T-cell (primary cell): ENCODE measurements at regions not wholly inside any gene's neighbourhood (a gene's known extent, or its start where the extent isn't known, plus 50 kb on each side); places are given as distances from the start of the nearest gene placed in this dataset.
"Not testable (repeated sequence)": the region's sequence is repeated elsewhere in the genome, so short reads cannot be mapped to it uniquely, and the experiment has no call there.

ENCODE experiments used
- ATAC-seq, 4 experiments: fragments of 200-7000 bp in 3 of 4; fragments of 150-1000 bp in 1 of 4; cut with Tn5 transposase; replicated peaks in 1 of 4; 1 replicate in 3 of 4; 2 replicates in 1 of 4; pipeline ENCODE4 v1.10.0; 2021; ENCODE audit warnings: moderate library complexity in 3 of 4, mild to moderate bottlenecking in 2 of 4, moderate number of reproducible peaks in 1 of 4
- CTCF ChIA-PET, 2 donors: fragments of 300-600 bp; sonication (Branson Sonifier 250); formaldehyde crosslinking; loops; one replicate each; lab custom pipeline; 2022; ENCODE audit warnings: antibody characterized with exemption in 2 of 2; lab: Charles Lee
- POLR2A ChIA-PET, 2 donors: fragments of 300-600 bp; sonication (Branson Sonifier 250); formaldehyde crosslinking; loops; one replicate each; lab custom pipeline; 2022; ENCODE audit warnings: antibody characterized with exemption in 2 of 2; lab: Charles Lee
- DNase-seq, 35 experiments: peaks; one replicate each; pipeline versions ENCODE4 v3.0.0 to v3.0.0-alpha.2; 2013 to 2023
- H3K27ac ChIP-seq: one replicate; pipeline ENCODE4 v1.5.1; 2013; ENCODE audit warnings: low read length
- H3K27me3 ChIP-seq, 2 experiments: replicated peaks in 1 of 2; 1 replicate in 1 of 2; 2 replicates in 1 of 2; pipeline versions ENCODE4 v1.6.1 to v1.7.0; 2013; ENCODE audit warnings: low read length in 1 of 2, mixed read lengths in 1 of 2; ENCODE audit not compliant: control insufficient read depth in 2 of 2, insufficient read depth in 2 of 2; ENCODE audit errors: extremely low read depth in 1 of 2
- H3K36me3 ChIP-seq, 2 donors: 1 replicate in 1 of 2; 2 replicates in 1 of 2; pipeline versions ENCODE4 v1.6.1 to v1.7.0; 2013; ENCODE audit warnings: low read length in 1 of 2; ENCODE audit not compliant: control insufficient read depth in 2 of 2, insufficient read depth in 1 of 2; ENCODE audit errors: extremely low read depth in 1 of 2
- H3K4me1 ChIP-seq, 2 experiments: 1 replicate in 1 of 2; 2 replicates in 1 of 2; pipeline versions ENCODE4 v1.6.1 to v1.7.0; 2013; ENCODE audit warnings: low read length in 2 of 2, mixed read lengths in 1 of 2; ENCODE audit not compliant: insufficient read depth in 2 of 2, control insufficient read depth in 1 of 2; ENCODE audit errors: extremely low read depth in 1 of 2
- H3K4me3 ChIP-seq, 2 donors: 1 replicate in 1 of 2; 2 replicates in 1 of 2; pipeline versions ENCODE4 v1.5.1 to v1.7.0; 2013; ENCODE audit warnings: mild to moderate bottlenecking in 2 of 2, low read length in 1 of 2, moderate library complexity in 1 of 2; ENCODE audit not compliant: control insufficient read depth in 1 of 2; ENCODE audit errors: extremely low read depth in 1 of 2
- H3K9me3 ChIP-seq: 2 replicates; pipeline ENCODE4 v1.7.0; 2013
- H3K27ac Mint-ChIP-seq, 2 donors: one replicate each; pipeline ENCODE4 v1.8.0; 2020 to 2021; ENCODE audit warnings: mild to moderate bottlenecking in 2 of 2, mixed read lengths in 2 of 2
- H3K27me3 Mint-ChIP-seq, 2 donors: one replicate each; pipeline ENCODE4 v1.8.0; 2021 to 2022; ENCODE audit warnings: mixed read lengths in 2 of 2
- H3K36me3 Mint-ChIP-seq: one replicate; pipeline ENCODE4 v1.8.0; 2021; ENCODE audit warnings: mixed read lengths
- H3K4me1 Mint-ChIP-seq, 3 donors: one replicate each; pipeline ENCODE4 v1.8.0; 2020 to 2022; ENCODE audit warnings: mixed read lengths in 3 of 3, mild to moderate bottlenecking in 1 of 3
- H3K4me3 Mint-ChIP-seq, 3 donors: one replicate each; pipeline ENCODE4 v1.8.0; 2020 to 2022; ENCODE audit warnings: mild to moderate bottlenecking in 3 of 3, mixed read lengths in 3 of 3, moderate library complexity in 3 of 3
- H3K9me3 Mint-ChIP-seq, 3 donors: one replicate each; pipeline ENCODE4 v1.8.0; 2020 to 2022; ENCODE audit warnings: mixed read lengths in 3 of 3
- WGBS: methylation state at CpG from one replicate; pipeline ENCODE4 v1.1.5; 2013; ENCODE audit warnings: missing lambda C conversion rate; ENCODE audit not compliant: insufficient coverage; 5-methylcytosine and 5-hydroxymethylcytosine counted together

DNA sequence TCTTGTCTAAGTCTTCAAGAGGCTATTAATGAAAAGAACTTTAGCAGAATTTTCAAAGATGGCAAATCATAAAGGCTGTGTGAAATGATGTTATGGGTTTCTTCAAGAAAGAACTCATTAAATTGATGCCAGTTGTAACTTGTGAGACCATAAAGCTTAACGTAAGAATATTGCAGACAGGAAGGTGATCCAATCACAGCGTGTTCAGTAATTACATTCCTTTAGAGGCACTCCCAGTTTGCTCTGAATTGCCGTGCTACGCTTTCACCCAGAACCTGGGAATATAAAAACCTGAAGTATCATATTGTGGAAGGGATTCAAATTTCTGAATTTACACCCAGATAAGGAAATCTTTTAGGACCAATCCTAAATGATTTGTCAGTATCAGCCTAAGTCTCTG is 64.1 kb upstream of the ITGB1 start:
- POLR2A ChIA-PET: interaction anchor here in 1 of 2 donors (0.7 kb wide), 1 partner anchor 66 kb away, joined by 16 read pairs; no protein-coding TSS in a partner anchor
- no peak overlapping the region for H3K4me3 Mint-ChIP-seq

DNA sequence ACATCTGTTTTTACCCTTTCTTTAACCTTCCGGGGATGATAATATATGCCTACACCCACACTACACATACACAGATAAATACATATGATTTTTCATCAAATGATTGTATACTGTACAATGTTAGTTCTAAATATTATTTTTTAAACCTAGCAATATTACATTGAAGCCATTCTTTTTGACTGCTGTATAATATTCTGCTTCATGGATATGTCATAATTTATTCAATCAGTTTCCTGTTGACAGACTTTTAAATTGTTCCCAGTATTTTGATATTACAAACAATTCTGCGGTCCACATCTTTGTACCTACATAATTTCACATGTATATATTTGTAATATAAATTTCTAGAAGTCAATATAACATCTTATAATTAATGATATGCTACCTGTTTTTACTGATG is 59.0 kb upstream of the ITGB1 start:
- ATAC-seq (no peak), DNase-seq (no peak)
- ChIA-PET CTCF (no interaction called here), POLR2A (no interaction called here)
- Histone ChIP-seq H3K27me3 (no peaks in the 10 kb centered on the region), H3K9me3 (no peaks in the 10 kb centered on the region), H3K27ac (no peak overlapping the region), H3K4me1 (peaks cover 0 to 4% of the 10 kb centered on the region in 2 experiments), H3K36me3 (no peaks in the 10 kb centered on the region), H3K4me3 (no peak overlapping the region)
- Mint-ChIP-seq H3K27me3 (no peaks in the 10 kb centered on the region), H3K4me1 (peaks cover 2 to 18% (median 3%) of the 10 kb centered on the region in 3 donors), H3K36me3 (peaks cover 3% of the 10 kb centered on the region), H3K9me3 (no peaks in the 10 kb centered on the region), H3K27ac (no peak overlapping the region), H3K4me3 (no peak overlapping the region)
- WGBS: no CpG with 5 or more reads among the region's 2 CpGs

More for the DNA sequence above, 64.1 kb upstream of the ITGB1 start:
- H3K4me1 Mint-ChIP-seq: peaks cover 25 to 30% (median 26%) of the 10 kb centered on the region in 3 donors
- H3K9me3 ChIP-seq: no peaks in the 10 kb centered on the region
- no peak overlapping the region for H3K27ac Mint-ChIP-seq
- H3K36me3 ChIP-seq: no peaks in the 10 kb centered on the region
- DNase-seq: no peak
- no peak overlapping the region for H3K4me3 ChIP-seq
- peaks cover 3% of the 10 kb centered on the region for H3K36me3 Mint-ChIP-seq
- H3K27me3 Mint-ChIP-seq: no peaks in the 10 kb centered on the region
- no peak for ATAC-seq
- 100% methylated on average over 2 of the region's 4 CpGs for WGBS
- peaks cover 2 to 17% of the 10 kb centered on the region in 2 experiments for H3K4me1 ChIP-seq
- H3K27ac ChIP-seq: no peak overlapping the region
- H3K9me3 Mint-ChIP-seq: no peaks in the 10 kb centered on the region
- H3K27me3 ChIP-seq: no peaks in the 10 kb centered on the region
- CTCF ChIA-PET: no interaction called here

DNA sequence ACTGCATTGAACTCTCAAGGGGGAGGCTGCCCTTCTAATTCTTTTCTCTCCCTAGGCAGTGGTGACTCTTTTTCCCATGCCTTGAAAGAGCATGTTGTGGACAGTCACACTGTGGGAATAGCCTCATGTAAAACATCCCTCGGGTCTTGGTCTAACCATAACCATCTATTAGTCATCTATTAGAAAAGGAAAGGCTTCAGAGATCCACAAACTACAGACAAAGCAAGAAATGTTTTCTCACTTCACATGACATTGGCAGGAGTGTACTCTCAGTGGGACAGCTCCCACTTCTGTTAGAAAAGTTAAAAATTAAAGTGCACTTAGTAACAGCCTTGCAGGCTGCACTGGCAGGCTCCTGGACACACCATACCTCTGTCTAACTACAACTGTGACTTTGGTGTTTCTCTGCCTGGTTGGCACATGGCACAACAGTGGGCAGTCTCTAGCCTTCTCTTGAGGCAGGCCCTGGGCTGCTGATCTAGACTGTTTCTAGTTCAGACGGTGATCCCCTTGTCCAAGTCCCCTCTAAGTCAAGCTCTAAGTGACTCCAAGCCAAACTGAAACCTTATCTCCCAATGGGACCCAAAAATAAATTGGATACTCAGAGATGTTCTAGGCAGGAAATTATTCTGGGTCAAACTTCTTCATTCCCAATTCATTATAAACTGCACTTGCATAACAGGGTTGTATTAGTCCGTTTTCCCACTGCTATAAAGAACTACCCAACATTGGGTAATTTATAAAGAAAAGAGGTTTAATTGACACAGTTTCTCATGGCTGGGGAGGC is 57.9 kb upstream of the ITGB1 start:
- no peak for ATAC-seq
- ChIA-PET CTCF (no interaction called here), POLR2A (interaction anchor here in 1 of 2 donors (0.6 to 0.9 kb wide), 3 partner anchors 8 to 981 kb away, joined by 3 to 5 read pairs (median 4); no protein-coding TSS in a partner anchor)
- no peak overlapping the region for H3K4me3 ChIP-seq
- peaks cover 0 to 8% of the 10 kb centered on the region in 2 experiments for H3K4me1 ChIP-seq
- no peaks in the 10 kb centered on the region for H3K27me3 Mint-ChIP-seq
- peaks cover 3 to 27% (median 12%) of the 10 kb centered on the region in 3 donors for H3K4me1 Mint-ChIP-seq
- no peak overlapping the region for H3K4me3 Mint-ChIP-seq
- H3K27ac ChIP-seq: no peak overlapping the region
- no peak for DNase-seq
- H3K36me3 Mint-ChIP-seq: peaks cover 3% of the 10 kb centered on the region
- peak overlapping the region; percentile 56 to 84 for H3K27ac Mint-ChIP-seq
- no peaks in the 10 kb centered on the region for H3K36me3 ChIP-seq
- no CpG with 5 or more reads among the region's 3 CpGs for WGBS
- no peaks in the 10 kb centered on the region for H3K9me3 Mint-ChIP-seq
- H3K9me3 ChIP-seq: no peaks in the 10 kb centered on the region
- no peaks in the 10 kb centered on the region for H3K27me3 ChIP-seq

DNA sequence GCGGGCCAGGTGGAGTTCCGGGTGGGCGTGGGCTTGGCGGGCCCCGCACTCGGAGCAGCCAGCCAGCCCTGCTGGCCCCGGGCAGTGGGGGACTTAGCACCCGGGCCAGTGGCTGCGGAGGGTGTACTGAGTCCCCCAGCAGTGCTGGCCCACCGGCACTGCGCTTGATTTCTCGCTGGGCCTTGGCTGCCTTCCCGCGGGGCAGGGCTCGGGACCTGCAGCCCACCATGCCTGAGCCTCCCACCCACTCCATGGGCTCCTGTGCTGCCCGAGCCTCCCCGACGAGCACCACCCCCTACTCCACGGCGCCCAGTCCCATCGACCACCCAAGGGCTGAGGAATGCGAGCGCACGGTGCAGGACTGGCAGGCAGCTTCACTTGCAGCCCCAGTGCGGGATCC is 55.3 kb upstream of the ITGB1 start:
- H3K27me3 Mint-ChIP-seq, CTCF ChIA-PET, H3K9me3 Mint-ChIP-seq, ATAC-seq, H3K27ac ChIP-seq, H3K4me3 ChIP-seq, H3K27me3 ChIP-seq, H3K4me3 Mint-ChIP-seq, H3K27ac Mint-ChIP-seq, H3K36me3 ChIP-seq, H3K9me3 ChIP-seq, H3K36me3 Mint-ChIP-seq, DNase-seq, POLR2A ChIA-PET: not testable (repeated sequence)
- H3K4me1 Mint-ChIP-seq: peaks cover 26 to 53% (median 37%) of the 10 kb centered on the region in 3 donors
- H3K4me1 ChIP-seq: peaks cover 20 to 29% of the 10 kb centered on the region in 2 experiments
- no CpG with 5 or more reads among the region's 25 CpGs for WGBS

DNA sequence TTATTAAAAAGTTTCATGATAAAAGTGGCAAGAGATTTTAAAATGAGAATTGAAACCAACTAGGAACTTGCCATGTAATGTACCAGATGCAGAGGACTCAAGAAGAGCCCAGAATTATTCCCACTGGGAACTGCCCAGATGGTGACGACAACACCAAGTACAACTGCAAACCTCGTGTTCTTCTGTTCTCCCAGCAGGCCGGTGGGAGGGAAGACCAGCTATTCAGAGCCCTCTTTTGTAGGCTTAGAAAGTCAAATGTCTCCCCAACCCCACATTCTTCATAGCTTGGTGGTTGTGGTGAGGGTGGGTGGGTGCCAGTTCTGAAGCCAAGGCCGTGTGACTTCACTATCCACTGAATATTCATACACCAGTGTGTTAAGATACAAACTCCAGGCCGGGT is 54.3 kb upstream of the ITGB1 start:
- H3K9me3 Mint-ChIP-seq: no peaks in the 10 kb centered on the region
- Histone ChIP-seq H3K4me3 (no peak overlapping the region), H3K27ac (no peak overlapping the region), H3K4me1 (peaks cover 20 to 32% of the 10 kb centered on the region in 2 experiments), H3K27me3 (no peaks in the 10 kb centered on the region), H3K9me3 (no peaks in the 10 kb centered on the region), H3K36me3 (no peaks in the 10 kb centered on the region)
- ATAC-seq (no peak), DNase-seq (no peak)
- no peak overlapping the region for H3K4me3 Mint-ChIP-seq
- CTCF ChIA-PET: no interaction called here
- 75% methylated on average over 1 of the region's 5 CpGs for whole genome bisulfite sequencing
- POLR2A ChIA-PET: no interaction called here
- H3K4me1 Mint-ChIP-seq: peaks cover 26 to 57% (median 39%) of the 10 kb centered on the region in 3 donors
- H3K27ac Mint-ChIP-seq: peak overlapping the region; percentile 0 to 46
- H3K27me3 Mint-ChIP-seq: peaks cover 0 to 5% of the 10 kb centered on the region in 2 donors
- H3K36me3 Mint-ChIP-seq: no peaks in the 10 kb centered on the region

DNA sequence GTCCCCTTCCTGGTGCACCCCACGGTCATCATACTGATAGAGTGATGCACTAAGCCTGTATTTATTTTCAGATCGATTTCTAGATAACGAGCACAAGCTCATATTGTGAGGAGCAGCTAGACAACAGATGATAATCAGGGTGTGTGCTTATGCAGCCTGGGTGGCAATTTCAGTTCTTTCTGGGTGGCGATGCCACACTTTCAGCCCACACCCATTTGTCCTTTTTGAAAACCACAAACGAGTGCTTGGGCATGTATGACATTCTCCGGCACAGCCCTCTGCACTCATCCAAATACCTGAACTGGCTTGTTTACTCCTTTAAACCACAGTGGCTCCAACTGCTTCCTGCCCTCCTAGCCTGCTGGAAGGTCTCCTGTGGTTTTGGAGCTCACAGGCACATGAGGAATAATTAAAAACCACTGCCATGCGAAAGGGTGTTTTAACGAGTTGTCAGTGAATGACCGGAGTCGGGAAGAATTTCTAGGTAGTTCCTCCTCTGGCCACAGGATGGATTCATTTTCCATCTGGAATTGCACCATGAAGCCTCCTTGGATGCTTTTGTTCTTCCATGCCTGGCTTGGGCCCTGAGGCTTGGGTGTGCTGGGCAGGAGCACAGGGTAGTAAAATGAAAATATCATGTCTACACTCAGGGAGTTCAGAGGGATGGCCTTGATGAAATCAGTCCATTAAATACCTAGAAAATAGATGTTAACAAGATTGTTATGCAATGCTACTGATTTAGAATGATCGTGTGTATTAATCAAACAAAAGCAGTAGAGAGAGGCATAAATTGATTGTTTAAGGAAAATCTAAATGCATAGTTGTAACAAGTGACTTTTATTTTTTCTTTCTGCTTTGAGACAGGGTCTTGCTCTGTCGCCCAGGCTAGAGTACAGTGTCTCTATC is 52.4 kb upstream of the ITGB1 start:
- DNase-seq: peak in 23 of 35 experiments; percentile 1 to 62 (median 21)
- peaks cover 0 to 5% of the 10 kb centered on the region in 2 donors for H3K27me3 Mint-ChIP-seq
- H3K4me3 ChIP-seq: no peak overlapping the region
- POLR2A ChIA-PET: interaction anchor here (0.7 to 1.0 kb wide), 2 partner anchors 33 to 83 kb away, joined by 3 to 4 read pairs; no protein-coding TSS in a partner anchor
- no peaks in the 10 kb centered on the region for H3K36me3 ChIP-seq
- peaks cover 23 to 43% of the 10 kb centered on the region in 2 experiments for H3K4me1 ChIP-seq
- CTCF ChIA-PET: interaction anchor here (0.5 to 1.7 kb wide), 10 partner anchors 21 to 821 kb away, joined by 3 to 11 read pairs (median 4); no protein-coding TSS in a partner anchor
- H3K27ac ChIP-seq: peak overlapping the region; percentile 50
- peak overlapping the region; percentile 93 to 98 for H3K27ac Mint-ChIP-seq
- no peaks in the 10 kb centered on the region for H3K9me3 ChIP-seq
- 21% methylated on average over 8 of the region's 12 CpGs for WGBS
- peak overlapping the region; percentile 25 to 66 (median 59) for H3K4me3 Mint-ChIP-seq
- no peaks in the 10 kb centered on the region for H3K36me3 Mint-ChIP-seq
- ATAC-seq: peak; percentile 38 to 66 (median 62)
- no peaks in the 10 kb centered on the region for H3K27me3 ChIP-seq
- no peaks in the 10 kb centered on the region for H3K9me3 Mint-ChIP-seq
- H3K4me1 Mint-ChIP-seq: peaks cover 33 to 63% (median 48%) of the 10 kb centered on the region in 3 donors
